GM19328 (cell line): ENCODE measurements at regions not wholly inside any gene's neighbourhood (a gene's known extent, or its start where the extent isn't known, plus 50 kb on each side); places are given as distances from the start of the nearest gene placed in this dataset.
"Not testable (repeated sequence)": the region's sequence is repeated elsewhere in the genome, so short reads cannot be mapped to it uniquely, and the experiment has no call there.

Experiments
- ATAC-seq: cut with Tn5 transposase; IDR thresholded peaks from one replicate; pipeline ENCODE4 v1.9.1; 2021; ENCODE audit warnings: mild to moderate bottlenecking, moderate library complexity; ENCODE audit not compliant: unreplicated experiment

DNA sequence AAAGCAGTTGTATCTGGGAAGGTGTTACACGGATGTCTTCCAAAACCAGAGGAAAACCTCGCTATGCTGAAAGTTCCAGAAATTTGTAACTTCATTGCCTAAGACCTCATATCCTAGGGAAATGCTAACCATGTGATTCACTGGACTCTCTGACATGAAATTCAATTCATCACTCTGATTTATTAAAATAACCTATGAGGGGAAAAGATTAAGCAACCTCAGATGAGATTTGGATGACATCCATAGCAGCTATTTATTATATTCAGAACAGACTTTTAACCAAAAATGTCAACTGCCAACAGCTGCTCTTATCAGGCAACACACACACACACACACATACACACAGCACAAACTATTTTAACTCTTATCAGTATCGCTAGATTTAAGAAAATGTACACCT lies 1006.4 kb upstream of the CTNND2 start:
- ATAC-seq: no peak

DNA sequence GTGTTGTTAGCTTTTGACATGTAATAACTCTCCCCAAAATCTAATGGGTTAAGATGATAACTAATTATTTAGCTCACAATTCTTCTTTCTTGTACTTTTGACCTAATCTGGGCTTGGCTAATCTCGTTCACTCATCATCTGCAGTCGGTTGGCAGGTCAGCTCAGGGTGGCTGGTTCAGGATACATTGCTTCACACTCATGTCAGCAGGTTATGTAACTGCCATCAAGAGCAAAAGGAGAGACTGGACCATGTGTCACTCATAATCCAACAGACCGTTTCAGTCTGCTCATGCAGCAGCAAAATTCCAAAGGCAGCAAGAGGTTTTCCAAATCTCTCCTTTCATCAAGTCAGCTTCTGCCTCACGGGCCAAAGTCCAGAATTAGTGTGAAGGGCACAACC lies 998.4 kb upstream of the CTNND2 start:
- no peak for ATAC-seq

DNA sequence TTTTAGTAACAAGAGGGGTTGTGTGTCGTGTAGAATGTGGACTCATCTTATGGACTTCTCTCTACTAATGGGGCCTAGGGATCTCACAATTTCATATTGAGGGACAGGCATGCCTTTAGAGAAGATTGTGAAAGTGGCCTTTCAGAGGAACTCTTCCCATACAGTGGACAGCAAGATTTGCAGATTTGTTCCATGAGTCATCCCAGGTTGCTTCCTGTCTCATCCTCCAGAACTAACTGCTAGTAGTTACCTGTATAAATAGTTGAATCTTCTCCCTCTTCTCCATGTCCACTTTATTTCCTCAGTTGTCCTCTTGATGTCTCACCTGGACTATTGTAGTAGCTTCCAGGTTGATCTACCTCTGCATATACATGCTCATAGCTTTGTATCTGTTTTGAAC lies 997.5 kb upstream of the CTNND2 start:
- ATAC-seq: no peak

DNA sequence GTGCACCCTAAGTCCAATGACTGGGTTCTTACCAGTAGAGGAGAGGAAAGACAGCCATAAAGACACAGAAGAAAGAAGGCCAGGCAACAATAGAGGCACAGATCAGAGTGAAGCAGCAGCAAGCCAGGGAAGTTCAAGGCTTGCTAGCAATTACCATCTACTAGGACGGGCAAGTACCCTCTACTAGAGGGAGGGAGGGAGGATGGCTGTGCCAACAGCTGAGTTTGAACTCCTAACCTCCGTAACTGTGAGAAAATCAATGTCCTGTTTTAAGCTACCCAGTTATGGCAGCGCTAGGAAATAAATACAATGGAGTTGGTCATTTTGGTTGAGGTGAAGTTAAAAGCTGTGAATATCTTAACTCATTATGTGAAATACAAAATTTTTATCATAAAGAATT lies 991.8 kb upstream of the CTNND2 start:
- no peak for ATAC-seq

DNA sequence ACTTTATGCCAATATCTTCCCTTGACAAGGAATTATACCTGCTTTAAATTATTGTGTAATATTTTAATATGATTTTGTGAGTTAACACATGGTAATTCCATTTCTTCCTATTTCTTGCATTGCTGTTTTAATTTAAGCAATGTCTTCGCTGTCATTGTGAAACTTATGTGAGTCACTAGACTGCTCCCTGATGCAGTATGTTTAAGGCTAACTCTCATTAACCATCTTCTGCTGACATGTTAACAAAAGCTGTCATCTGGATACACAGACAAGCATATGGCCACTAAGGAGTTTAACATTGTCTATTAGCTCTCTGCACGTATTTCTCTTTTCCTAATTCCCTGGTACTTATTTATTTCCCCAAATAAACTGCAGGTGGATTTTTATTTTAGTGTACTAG lies 980.8 kb upstream of the CTNND2 start:
- no peak for ATAC-seq

DNA sequence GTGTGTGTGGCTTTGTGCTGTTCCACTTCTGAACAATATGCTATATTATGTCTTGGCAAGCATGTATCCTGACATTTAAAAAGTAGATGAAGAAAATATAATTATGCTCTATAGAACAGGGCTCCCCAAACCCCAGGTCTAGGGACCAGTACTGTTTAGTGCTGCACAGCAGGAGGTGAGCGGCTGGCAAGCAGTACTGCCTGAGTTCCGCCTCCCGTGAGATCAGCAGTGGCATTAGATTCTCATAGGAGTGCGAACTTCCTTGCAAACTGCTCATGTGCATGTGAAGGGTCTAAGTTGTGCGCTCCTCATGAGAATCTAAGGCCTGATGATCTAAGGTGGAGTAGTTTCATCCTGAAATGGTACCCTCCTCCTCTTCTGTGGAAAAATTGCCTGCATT lies 979.1 kb upstream of the CTNND2 start:
- ATAC-seq: no peak

DNA sequence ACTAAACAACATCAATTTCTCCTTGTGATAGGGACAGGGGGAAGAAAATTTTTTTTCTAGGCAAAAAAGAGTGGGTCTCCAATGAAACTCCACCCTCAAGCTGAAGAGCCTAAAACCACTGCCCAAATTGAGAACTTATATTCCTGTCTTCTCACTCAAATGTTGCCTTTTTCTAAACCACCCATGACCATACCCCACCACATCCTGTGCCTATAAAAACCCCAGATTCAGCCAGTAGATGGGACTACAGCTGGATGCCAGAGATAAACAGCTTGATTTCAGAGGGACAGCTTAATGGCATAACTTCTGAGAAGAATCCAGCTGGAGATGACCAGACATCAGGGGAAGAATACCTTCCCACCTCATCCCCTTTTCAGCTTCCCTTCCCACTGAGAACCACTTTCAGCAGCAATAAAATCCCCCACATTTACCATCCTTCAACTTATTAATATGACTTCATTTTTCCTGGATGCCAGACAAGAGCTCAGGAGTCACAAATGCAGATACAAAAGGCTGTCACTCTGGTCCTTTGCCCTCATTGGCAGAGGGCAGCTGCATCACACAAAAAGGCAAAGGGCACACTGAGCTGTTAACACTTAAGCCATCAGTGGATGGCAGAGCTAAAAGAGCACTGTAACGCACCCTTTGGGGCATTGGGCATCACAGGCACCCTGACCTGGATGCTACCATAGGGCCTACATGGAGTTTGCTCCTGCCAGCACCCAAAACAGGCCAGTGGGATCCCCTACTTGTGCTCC lies 972.5 kb upstream of the CTNND2 start:
- ATAC-seq: no peak

DNA sequence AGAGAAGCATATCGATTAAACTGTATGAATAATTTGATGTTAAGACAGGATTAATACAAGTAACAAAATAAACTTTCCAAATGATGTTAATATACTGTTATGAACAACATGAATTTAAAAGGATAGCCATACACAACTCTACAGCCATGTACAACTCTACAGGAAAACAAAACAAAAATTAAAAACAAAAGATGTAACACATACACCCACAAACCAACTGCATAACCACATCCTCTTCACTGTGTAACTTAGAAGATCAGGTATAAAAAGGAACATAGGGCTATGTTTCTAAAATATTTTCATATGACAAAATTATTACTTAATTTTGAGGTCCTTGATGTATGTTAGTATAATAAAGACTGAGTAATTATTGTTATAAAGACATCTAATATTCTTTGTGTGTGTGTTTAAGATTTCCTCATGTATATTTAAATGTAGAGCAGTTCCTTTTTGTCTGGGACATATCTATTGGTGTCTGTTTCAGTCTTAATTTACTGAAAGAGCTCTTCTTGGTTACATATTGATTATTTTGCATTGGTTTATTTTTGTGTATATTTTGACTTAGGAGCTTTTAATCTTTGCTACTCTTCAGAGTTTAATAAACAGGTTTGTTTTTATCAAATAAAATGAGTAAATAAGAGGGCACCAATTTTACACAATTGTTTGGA lies 966.8 kb upstream of the CTNND2 start:
- ATAC-seq: no peak

DNA sequence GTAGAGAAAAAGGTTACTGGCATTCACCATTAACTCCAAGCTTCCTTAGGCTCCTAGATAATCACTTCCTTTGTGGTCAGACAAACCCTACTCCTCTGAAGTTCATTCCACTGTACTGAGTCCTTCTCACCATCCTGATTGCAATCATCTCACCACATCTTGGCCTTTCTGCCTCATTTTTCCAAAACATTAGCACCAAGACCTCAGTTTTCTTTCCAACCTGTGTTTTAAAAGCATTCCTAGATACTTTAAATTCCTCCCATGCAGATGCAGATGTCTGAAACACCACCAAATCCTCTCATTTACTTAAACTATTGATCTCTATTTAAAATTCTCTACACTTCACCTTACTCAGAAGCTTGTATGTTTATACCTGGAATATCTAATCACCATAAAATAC lies 961.3 kb upstream of the CTNND2 start:
- ATAC-seq: no peak

DNA sequence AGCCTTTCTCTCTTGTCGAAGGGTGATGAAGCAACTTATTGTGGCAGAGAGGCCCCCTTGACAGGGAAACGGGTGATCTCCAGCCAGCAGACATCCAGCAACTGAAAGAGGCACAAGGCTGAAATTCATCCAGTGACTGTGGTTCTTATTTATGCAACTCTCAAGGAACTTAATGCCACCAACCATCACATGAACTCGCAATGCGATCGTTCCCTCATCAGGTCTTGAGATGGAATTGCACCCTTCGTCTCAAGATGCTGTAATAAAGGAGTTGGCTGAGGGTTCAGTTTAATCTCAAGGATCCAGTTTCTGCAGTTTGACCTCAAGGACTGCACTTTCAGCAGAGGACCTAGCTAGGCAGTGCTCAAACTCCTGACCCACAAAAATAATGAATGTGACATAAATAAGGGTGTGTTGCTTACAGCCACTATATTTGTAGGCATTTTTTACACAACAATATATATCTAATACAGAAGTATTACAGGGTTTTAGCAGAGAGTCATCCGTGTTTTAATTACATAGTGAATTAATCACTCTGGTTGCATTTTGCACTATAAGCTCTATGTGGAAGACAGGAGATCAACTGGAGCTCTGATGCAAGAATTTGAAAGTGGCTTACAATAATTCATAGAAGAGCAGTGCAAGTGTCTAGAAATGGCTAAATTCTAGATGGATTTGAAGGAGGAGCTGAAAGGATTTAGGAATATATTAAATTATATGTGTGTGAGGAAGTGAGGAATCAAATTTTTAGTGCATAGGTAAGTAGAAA lies 957.8 kb upstream of the CTNND2 start:
- ATAC-seq: no peak

DNA sequence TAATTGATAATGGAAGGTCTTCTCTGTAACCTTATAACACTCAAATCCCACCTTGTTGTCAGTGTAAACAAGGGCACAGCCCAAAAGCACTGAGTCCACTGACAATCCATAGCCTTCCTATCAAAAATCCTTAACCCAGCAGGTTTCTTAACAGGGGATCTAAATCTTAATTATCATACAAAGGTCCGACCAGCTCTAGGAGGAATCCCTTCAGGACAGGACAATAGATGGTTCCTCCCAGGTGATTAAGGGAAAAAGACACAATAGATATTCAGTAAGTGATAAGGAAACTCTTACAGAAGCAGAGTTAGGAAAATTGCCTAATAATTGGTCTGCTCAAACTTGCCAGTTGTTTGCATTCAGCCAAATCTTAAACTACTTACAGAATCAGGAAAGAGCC lies 951.9 kb upstream of the CTNND2 start:
- not testable (repeated sequence) for ATAC-seq

DNA sequence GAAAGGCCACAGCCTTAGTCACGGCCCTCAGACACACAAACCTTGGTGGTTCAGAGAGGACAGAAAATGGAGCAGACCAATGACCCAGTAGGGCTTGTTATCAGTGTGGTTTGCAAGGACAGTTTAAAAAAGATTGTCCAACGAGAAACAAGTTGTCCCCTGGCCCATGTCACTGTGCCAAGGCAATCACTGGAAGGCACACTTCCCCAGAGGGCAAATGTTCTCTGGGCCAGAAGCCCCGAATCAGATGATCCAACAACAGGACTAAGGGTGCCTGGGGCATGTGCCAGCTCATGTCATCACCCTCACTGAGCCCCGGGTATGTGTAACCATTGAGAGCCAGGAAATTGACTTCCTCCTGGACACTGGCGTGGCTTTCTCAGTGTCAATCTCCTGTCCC lies 950.1 kb upstream of the CTNND2 start:
- no peak for ATAC-seq

DNA sequence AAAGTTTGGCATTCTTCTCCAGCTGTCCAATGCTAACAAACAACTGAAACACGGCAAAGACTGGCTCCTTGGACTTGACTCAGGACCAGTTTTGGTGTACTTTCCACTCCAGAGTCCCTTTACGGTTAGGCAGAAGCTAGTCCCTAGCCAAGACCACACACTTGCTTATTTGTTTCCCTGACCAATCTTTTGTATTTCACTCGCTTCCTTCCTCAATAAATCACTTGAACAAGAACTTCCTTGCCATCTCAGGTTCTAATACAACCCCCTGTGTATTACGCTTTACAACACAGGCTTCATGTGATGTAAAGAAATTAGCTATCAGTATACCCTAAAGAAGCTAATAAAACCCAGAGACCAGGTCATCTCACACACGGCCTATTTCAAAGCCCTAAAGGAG lies 947.5 kb upstream of the CTNND2 start:
- ATAC-seq: no peak

DNA sequence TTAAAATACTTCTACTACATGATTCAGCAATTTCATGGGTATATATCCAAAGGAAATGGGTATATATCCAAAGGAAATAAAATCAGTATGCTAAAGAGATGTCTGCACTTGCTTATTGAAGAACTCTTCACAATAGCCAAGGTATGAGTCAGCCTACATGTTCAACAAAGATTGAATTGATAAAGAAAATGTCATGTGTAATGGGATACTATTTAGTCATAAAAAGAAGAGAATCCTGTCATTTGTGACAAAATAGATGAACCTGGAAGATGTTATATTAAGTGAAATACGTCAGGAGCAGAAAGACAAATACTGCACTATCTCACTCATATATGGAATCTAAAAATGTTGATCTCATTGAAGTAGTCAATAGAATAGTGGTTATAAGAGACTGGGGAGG lies 944.5 kb upstream of the CTNND2 start:
- no peak for ATAC-seq

DNA sequence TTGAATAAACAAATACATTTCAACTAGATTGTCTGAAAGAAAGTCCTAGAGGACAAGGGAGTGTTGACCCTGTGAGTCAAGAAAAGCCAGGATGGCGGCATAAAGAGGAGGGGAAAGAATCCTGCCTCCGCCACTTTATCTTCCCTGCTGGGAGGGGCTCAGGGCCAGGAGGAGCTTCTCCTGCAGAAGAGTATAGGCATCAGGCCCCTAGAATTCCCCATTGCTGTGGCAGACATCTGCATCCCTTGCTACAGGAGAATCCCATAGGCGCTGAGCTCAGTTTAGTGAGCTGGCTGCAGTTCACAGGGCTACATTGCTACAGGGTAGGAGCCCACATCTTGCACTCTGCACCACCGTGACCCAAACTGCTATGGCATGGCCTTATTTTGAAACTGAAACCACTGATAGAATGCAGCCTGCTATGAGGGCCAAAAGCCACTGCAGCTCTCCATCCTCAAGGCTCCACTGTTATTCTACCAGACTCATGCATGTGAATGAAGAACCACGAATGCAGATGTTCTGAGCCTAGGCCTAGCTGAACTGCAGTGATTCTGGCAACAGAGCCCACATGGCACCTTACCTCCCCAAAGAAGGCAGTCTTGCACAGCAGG lies 941.4 kb upstream of the CTNND2 start:
- no peak for ATAC-seq

DNA sequence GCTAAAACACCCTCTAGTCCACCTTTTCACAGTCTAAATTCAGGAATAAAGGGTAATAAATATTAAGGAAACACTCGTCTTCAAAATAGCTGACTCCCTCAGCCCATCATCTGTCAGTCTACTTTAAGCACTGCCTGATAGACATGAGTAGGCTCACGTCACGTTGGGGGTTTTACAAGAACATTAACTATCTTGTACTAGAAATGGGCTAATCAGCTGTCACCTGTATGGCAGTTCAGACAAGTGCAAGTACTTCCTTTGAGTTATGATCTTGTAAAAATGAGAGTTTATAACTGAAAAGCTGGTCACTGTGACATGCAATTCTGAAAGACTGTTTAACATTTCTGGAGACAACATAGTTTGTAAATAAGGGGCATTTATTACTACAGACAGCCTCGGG lies 936.7 kb upstream of the CTNND2 start:
- ATAC-seq: no peak

DNA sequence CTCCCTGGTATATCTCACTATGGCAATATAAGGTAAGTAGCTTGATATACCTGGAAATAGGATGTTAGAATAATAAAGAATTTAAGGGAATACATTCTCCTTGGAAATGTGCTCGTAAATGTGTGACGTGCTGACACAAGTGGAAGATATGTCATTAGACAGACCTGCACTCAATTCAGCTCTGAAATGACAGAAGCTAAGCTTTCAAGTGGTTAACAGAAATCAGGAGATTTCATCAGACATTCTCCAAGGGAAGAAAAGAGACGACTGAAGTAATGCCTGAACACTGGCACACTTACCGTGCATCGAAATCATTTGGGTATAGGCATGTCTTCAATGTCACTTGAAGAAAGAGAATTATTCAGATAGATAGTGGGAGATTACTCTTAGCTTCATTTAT lies 933.3 kb upstream of the CTNND2 start:
- ATAC-seq: no peak

DNA sequence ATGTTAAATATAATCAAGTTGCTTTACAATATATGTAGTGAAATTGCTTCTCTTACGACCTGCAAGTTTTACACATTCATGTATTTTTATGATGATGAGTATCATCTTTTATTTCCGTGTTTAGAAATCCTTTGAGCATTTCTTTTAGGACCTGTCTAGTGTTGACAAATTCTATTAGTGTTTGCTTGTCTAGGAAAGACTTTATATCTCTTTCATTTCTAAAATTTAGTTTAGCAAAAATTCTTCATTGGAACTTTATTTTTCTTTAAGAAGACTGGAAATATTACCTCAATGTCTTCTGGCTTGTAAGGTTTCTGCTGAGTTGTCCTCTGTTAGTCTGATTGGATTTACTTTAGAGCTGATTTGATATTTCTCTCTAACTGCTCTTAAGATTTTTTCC lies 920.9 kb upstream of the CTNND2 start:
- no peak for ATAC-seq

DNA sequence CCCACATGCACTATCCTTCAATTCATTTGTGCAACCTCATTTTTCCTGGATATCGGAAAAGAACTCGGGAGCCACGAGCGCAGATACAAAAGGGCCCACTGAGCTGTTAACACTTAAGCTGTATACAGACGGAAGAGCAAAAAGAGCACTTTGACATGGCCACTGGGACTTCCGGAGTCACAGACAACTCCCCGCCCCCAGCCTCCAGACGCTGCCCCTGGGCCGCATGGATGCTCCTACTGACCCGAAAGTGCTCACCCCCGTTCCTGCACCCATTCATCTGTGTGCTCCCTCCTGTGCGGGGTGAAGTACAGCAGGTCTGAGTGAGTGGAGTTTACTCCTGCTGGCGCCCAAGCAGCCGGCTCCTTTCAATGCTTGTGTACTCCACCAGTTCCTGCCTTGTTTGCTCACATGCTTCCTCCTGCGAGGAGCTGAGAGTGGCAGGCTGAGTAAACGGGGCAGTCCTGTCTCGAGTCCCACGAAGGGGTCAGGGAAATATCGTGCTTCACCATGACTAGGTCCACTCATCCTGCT lies 901.0 kb upstream of the CTNND2 start:
- ATAC-seq: no peak

DNA sequence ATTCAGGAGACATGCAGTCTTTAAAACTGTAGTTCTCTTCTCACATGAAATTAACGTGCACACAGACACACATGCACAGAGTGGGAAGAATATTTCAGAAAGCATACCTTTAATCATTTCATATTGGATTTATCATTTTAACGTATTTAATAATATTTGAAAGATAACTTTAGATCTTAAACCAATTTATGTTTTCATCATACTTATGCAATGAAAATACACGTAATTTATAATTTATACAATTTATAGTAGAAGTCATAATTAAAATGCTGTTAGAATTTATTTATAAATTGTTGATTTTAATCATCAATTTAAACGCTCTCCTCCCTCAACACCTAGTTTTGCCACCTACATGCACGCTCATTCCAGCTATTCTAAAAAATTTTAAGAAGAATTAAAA lies 894.9 kb upstream of the CTNND2 start:
- no peak for ATAC-seq

DNA sequence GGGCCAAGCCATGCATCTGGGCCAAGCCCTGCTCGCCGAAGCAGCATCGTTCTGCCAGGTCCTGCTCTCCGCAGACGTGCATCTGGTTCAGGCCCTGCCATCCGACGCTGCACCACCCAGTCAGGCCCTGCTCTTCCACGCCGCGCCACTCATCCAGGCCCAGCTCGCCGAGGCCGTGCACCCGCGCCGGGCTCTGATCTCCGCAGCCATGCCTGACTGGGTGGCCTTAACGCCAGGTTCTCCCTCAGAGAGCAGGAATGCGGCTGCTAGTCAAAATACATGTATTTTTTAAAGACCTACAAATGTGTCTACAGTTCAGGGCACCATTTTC lies 891.1 kb upstream of the CTNND2 start:
- ATAC-seq: no peak
